ENCODE measurements at regions not wholly inside any gene's neighbourhood (a gene's known extent, or its start where the extent isn't known, plus 50 kb on each side); places are given as distances from the start of the nearest gene placed in this dataset.

GRCh38 chr6:145042559-145042958 lies 692.8 kb downstream of the EPM2A start:
- WGBS, 2 donors: 90 to 95% methylated on average over 5 of the region's 5 CpGs
- no peak for DNase-seq
- Histone ChIP-seq H3K27me3 (no peaks in the 10 kb centered on the region), H3K4me1 (no peaks in the 10 kb centered on the region), H3K27ac (no peak overlapping the region), H3K36me3 (no peaks in the 10 kb centered on the region), H3K9me3 (no peaks in the 10 kb centered on the region), H3K4me3 (no peak overlapping the region)
- TF ChIP-seq POLR2A (IDR thresholded peaks at IDR 0.05): no peak
- no peak for ATAC-seq (ENCODE audit: low FRiP score in 2 of 2)

GRCh38 chr6:145043926-145044500 lies 691.3 kb downstream of the EPM2A start:
- H3K27me3 ChIP-seq: no peaks in the 10 kb centered on the region
- H3K4me1 ChIP-seq: no peaks in the 10 kb centered on the region
- H3K9me3 ChIP-seq: no peaks in the 10 kb centered on the region
- 75 to 83% methylated on average over 5 of the region's 5 CpGs for WGBS, 2 donors
- H3K4me3 ChIP-seq: no peak overlapping the region
- ATAC-seq (ENCODE audit: low FRiP score in 2 of 2) (peak; percentile 21 to 69), DNase-seq (no peak)
- no peaks in the 10 kb centered on the region for H3K36me3 ChIP-seq
- H3K27ac ChIP-seq: no peak overlapping the region
- no peak for TF ChIP-seq EP300 (IDR thresholded peaks at IDR 0.05)
- no peak for TF ChIP-seq POLR2A (IDR thresholded peaks at IDR 0.05)
- TF ChIP-seq CTCF (IDR thresholded peaks at IDR 0.05): no peak
- TF ChIP-seq POLR2AphosphoS5 (IDR thresholded peaks at IDR 0.05): no peak

- Histone ChIP-seq H3K4me1 (no peaks in the 10 kb centered on the region), H3K36me3 (no peaks in the 10 kb centered on the region), H3K9me3 (no peaks in the 10 kb centered on the region), H3K27ac (no peak overlapping the region), H3K27me3 (no peaks in the 10 kb centered on the region), H3K4me3 (no peak overlapping the region)
- no peak for TF ChIP-seq POLR2A (IDR thresholded peaks at IDR 0.05)
- no peak for TF ChIP-seq POLR2AphosphoS5 (IDR thresholded peaks at IDR 0.05)
- TF ChIP-seq CTCF (IDR thresholded peaks at IDR 0.05): no peak
- TF ChIP-seq EP300 (IDR thresholded peaks at IDR 0.05): no peak
- DNase-seq (no peak), ATAC-seq (ENCODE audit: low FRiP score in 2 of 2) (peak in 1 of 2 donors; percentile 32)
- 14 to 34% methylated on average over 3 of the region's 3 CpGs for WGBS, 2 donors
Observed at GRCh38 chr6:145044641-145045246, 690.6 kb downstream of the EPM2A start.

- Histone ChIP-seq H3K27ac (no peak overlapping the region), H3K9me3 (no peaks in the 10 kb centered on the region), H3K4me1 (no peaks in the 10 kb centered on the region), H3K36me3 (no peaks in the 10 kb centered on the region), H3K27me3 (no peaks in the 10 kb centered on the region), H3K4me3 (no peak overlapping the region)
- ATAC-seq (ENCODE audit: low FRiP score in 2 of 2) (no peak), DNase-seq (no peak)
- TF ChIP-seq EP300 (IDR thresholded peaks at IDR 0.05): no peak
- TF ChIP-seq CTCF (IDR thresholded peaks at IDR 0.05): no peak
- TF ChIP-seq POLR2A (IDR thresholded peaks at IDR 0.05): no peak
- no peak for TF ChIP-seq POLR2AphosphoS5 (IDR thresholded peaks at IDR 0.05)
Observed at GRCh38 chr6:145045582-145045981, 689.7 kb downstream of the EPM2A start.

- Histone ChIP-seq H3K27ac (no peak overlapping the region), H3K36me3 (no peaks in the 10 kb centered on the region), H3K4me1 (no peaks in the 10 kb centered on the region), H3K9me3 (no peaks in the 10 kb centered on the region), H3K27me3 (no peaks in the 10 kb centered on the region), H3K4me3 (no peak overlapping the region)
- DNase-seq (no peak), ATAC-seq (ENCODE audit: low FRiP score in 2 of 2) (no peak)
- TF ChIP-seq CTCF (IDR thresholded peaks at IDR 0.05) (no peak), POLR2AphosphoS5 (IDR thresholded peaks at IDR 0.05) (no peak), POLR2A (IDR thresholded peaks at IDR 0.05) (no peak), EP300 (IDR thresholded peaks at IDR 0.05) (no peak)
- WGBS, 2 donors: 61 to 64% methylated on average over 4 of the region's 4 CpGs
Observed at GRCh38 chr6:145047891-145048290, 687.4 kb downstream of the EPM2A start.

Data from upper lobe of left lung (tissue), 6 donors.